ENCODE measurements at regions not wholly inside any gene's neighbourhood (a gene's known extent, or its start where the extent isn't known, plus 50 kb on each side); places are given as distances from the start of the nearest gene placed in this dataset.
"Not testable (repeated sequence)": the region's sequence is repeated elsewhere in the genome, so short reads cannot be mapped to it uniquely, and the experiment has no call there.

GRCh38 chr2:12613137-12613835 lies 103.5 kb upstream of the TRIB2 start:
- DNase-seq: peak; percentile 8 to 74

GRCh38 chr2:12615509-12615908 lies 101.2 kb upstream of the TRIB2 start:
- no peak for DNase-seq

- DNase-seq: no peak
These were observed 100.1 kb upstream of the TRIB2 start for GRCh38 chr2:12616456-12617156.

- no peak for DNase-seq
These were observed 99.4 kb upstream of the TRIB2 start for GRCh38 chr2:12617366-12617765.

GRCh38 chr2:12617853-12618252 lies 98.9 kb upstream of the TRIB2 start:
- no peak for DNase-seq

- DNase-seq: no peak
These were observed 98.2 kb upstream of the TRIB2 start for GRCh38 chr2:12618576-12618975.

- no peak for DNase-seq
These were observed 96.8 kb upstream of the TRIB2 start for GRCh38 chr2:12619975-12620374.

- DNase-seq: no peak
These were observed 96.0 kb upstream of the TRIB2 start for GRCh38 chr2:12620759-12621158.

- no peak for DNase-seq
These were observed 93.7 kb upstream of the TRIB2 start for GRCh38 chr2:12623051-12623450.

- no peak for DNase-seq
These were observed 92.4 kb upstream of the TRIB2 start for GRCh38 chr2:12624384-12624783.

- no peak for DNase-seq
These were observed 91.7 kb upstream of the TRIB2 start for GRCh38 chr2:12624905-12625598.

- DNase-seq: not testable (repeated sequence)
These were observed 88.2 kb upstream of the TRIB2 start for GRCh38 chr2:12628541-12628940.

GRCh38 chr2:12636837-12637581 lies 79.7 kb upstream of the TRIB2 start:
- DNase-seq: no peak

GRCh38 chr2:12637754-12638153 lies 79.0 kb upstream of the TRIB2 start:
- no peak for DNase-seq

GRCh38 chr2:12641441-12641840 lies 75.3 kb upstream of the TRIB2 start:
- no peak for DNase-seq

- no peak for DNase-seq
These were observed 74.4 kb upstream of the TRIB2 start for GRCh38 chr2:12642332-12642731.

- peak in 1 of 2 experiments; percentile 6 for DNase-seq
These were observed 73.9 kb upstream of the TRIB2 start for GRCh38 chr2:12642859-12643258.

- no peak for DNase-seq
These were observed 66.9 kb upstream of the TRIB2 start for GRCh38 chr2:12649602-12650400.

- DNase-seq: no peak
These were observed 65.1 kb upstream of the TRIB2 start for GRCh38 chr2:12651641-12652040.

GRCh38 chr2:12652723-12653122 lies 64.0 kb upstream of the TRIB2 start:
- no peak for DNase-seq

GRCh38 chr2:12657560-12657959 lies 59.2 kb upstream of the TRIB2 start:
- DNase-seq: no peak

- no peak for DNase-seq
These were observed 58.3 kb upstream of the TRIB2 start for GRCh38 chr2:12658310-12658945.
